H1 (cell line): ENCODE measurements at regions not wholly inside any gene's neighbourhood (a gene's known extent, or its start where the extent isn't known, plus 50 kb on each side); places are given as distances from the start of the nearest gene placed in this dataset.

Source experiments
- CBX5 ChIP-seq: fragments of 300-800, 300-1000 bp; sonication (generic); IDR thresholded peaks from 2 replicates; pipeline ENCODE4 v1.7.1; 2016; ENCODE audit warnings: antibody characterized with exemption, low read length, low read depth
- EZH2 ChIP-seq: fragments of 200-600 bp; sonication (generic); IDR thresholded peaks from 2 replicates; pipeline ENCODE4 v1.7.1; 2012; ENCODE audit warnings: low read depth, mild to moderate bottlenecking, moderate library complexity, low read length, inconsistent platforms; ENCODE audit not compliant: severe bottlenecking
- JUND ChIP-seq: IDR thresholded peaks from 2 replicates; pipeline ENCODE4 v1.6.1; 2011; ENCODE audit warnings: mild to moderate bottlenecking, improper control_type of control experiment, low read length
- NANOG ChIP-seq: IDR thresholded peaks from 2 replicates; pipeline ENCODE4 v1.6.1; 2011; ENCODE audit warnings: low read length, low read depth, mild to moderate bottlenecking, inconsistent platforms; ENCODE audit not compliant: insufficient read depth, poor library complexity, severe bottlenecking
- SRF ChIP-seq: IDR thresholded peaks from 2 replicates; pipeline ENCODE4 v1.6.1; 2011; ENCODE audit warnings: mild to moderate bottlenecking, low read depth, low read length, moderate library complexity
- TEAD4 ChIP-seq: IDR thresholded peaks from 2 replicates; pipeline ENCODE4 v1.6.1; 2012; ENCODE audit warnings: low read depth, low read length, inconsistent platforms, mixed read lengths

- TF ChIP-seq SRF (no peak), TEAD4 (no peak), NANOG (no peak), CBX5 (no peak), JUND (no peak), EZH2 (no peak)
- TF ChIP-seq, all 59 proteins: peak for 0
Observed at GRCh38 chr16:35751191-35751941, 2292.0 kb downstream of the TP53TG3F start (continued).
